GM12892 (cell line): ENCODE measurements at regions not wholly inside any gene's neighbourhood (a gene's known extent, or its start where the extent isn't known, plus 50 kb on each side); places are given as distances from the start of the nearest gene placed in this dataset.
"Not testable (repeated sequence)": the region's sequence is repeated elsewhere in the genome, so short reads cannot be mapped to it uniquely, and the experiment has no call there.

Experiments used
- DNase-seq: peaks from one replicate; pipeline ENCODE4 v3.0.0; 2011; ENCODE audit not compliant: insufficient read length
- FAIRE-seq: peaks from 2 replicates; lab custom pipeline; 2011; peaks lifted over from hg19 to GRCh38; lab: Jason Lieb, UNC
- POLR2A ChIP-seq: IDR thresholded peaks from 2 replicates; pipeline ENCODE4 v1.6.1; 2011; ENCODE audit warnings: low read depth, low read length, control low read depth
- POLR2AphosphoS5 ChIP-seq: IDR thresholded peaks from 2 replicates; pipeline ENCODE4 v1.6.1; 2011; ENCODE audit warnings: low read depth, low read length, control low read depth
- TAF1 ChIP-seq: IDR thresholded peaks from 2 replicates; pipeline ENCODE4 v1.6.1; 2011; ENCODE audit warnings: low read depth, mild to moderate bottlenecking, control low read depth, low read length, borderline replicate concordance

DNA sequence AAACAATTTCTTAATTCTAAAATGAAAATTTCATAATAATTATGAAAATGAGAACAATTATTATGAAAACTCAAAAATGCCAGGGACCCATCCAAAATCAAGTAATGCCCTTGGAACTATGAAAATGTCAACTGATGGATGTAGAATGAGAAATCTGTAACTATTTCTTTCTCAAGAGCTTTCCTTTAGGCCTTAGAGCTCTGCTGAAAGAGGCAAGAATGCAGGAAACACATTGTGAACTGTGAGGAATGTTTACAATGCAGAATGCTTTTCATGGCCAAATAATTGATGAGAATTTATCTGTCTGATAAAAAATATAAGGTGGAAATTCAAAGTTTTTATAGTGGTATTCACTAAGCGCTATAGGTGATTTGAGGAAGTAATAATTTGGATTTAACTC, 207.1 kb upstream of the PCDH18 start:
- FAIRE-seq: no peak
- TF ChIP-seq TAF1: no peak
- TF ChIP-seq POLR2A: no peak
- TF ChIP-seq POLR2AphosphoS5: no peak
- no peak for DNase-seq

DNA sequence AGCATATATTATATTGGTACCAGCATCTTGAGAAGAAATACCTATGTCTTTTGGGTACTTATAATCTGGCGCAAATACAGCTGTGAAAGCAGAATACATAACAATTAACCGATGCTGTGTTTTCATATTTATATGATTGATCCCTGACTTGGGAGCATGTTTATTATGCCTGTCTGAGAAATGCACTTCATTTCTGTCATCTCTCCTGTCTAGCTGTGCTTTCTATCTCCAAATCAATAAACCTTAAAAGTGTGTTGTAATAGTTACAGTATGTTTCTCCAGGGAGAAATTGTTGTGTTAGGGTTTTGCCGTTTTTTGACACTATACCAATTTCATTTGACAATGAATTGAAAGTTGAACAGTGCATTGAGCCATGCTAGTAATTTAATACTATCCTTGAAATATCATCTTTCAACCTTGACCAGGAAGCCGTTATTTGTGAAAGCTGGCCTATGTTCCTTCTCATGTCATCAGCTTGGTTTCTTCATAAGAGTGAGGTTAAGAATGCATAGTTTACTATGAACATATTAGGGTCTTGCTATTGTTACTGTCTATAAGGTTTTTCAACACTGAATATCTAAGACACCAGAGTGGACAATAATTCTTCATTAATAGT, 206.2 kb upstream of the PCDH18 start:
- no peak for DNase-seq
- TF ChIP-seq POLR2AphosphoS5 (no peak), POLR2A (no peak), TAF1 (no peak)
- FAIRE-seq: no peak

DNA sequence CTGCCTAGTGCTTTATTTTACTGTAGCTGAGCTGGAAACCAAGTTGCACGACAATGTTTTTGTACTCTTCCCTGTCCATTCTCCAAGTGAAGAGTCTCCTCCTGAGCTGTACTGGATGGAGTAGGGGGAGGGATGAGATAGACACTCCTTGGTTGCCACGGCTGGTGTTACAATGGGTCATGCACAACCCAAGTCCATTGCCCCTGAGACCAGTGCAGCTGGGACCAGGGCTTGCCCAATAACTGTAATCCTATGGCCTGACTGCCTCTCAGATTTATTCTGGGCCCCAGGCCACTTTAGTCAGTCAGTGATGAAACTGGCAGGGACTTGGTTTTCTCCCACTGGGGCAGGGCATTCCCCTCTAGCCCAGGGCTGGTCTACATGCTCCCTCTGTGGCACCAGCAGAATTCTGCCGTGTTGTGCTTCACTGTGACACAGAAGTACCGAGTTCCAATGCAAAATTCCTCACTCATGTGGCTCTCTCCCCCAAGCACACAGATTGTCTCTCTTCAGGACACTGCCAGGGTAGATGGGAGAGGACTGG, 203.3 kb upstream of the PCDH18 start:
- TF ChIP-seq POLR2AphosphoS5 (no peak), TAF1 (no peak)
- no peak for DNase-seq
- no peak for FAIRE-seq

DNA sequence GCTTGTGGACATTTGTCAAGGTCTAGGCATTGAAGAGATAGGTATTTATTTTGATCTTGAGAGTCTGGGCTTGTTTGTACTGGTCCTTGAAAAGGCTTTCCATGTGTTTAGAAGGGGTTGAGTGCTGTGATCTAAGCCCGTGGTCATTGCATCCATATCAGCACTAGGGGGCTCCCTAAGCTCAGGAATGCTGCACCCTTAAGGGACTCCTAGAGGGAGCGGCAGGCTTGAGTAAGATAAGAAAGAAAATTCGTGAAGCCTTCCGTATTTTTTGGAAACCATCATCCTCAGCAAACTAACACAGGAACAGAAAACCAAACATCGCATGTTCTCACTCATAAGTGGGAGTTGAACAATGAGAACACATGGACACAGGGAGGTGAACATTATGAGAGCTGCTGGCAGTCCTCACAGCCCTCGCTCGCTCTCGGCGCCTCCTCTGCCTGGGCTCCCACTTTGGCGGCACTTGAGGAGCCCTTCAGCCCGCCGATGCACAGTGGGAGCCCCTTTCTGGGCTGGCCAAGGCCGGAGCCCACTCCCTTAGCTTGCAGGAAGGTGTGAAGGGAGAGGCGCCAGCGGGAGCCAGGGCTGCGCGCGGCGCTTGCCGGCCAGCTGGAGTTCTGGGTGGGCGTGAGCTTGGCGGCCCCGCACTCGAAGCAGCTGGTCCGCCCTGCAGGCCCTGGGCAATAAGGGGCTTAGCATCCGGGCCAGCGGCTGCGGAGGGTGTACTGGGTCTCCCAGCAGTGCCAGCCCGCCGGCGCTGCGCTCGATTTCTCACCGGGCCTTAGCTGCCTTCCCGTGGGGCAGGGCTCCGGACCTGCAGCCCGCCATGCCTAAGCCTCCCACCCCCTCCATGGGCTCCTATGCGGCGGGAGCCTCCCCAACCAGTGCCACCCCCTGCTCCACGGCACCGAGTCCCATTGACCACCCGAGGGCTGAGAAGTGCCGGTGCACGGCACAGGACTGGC, 201.2 kb upstream of the PCDH18 start:
- FAIRE-seq: not testable (repeated sequence)
- DNase-seq: peak; percentile 2

DNA sequence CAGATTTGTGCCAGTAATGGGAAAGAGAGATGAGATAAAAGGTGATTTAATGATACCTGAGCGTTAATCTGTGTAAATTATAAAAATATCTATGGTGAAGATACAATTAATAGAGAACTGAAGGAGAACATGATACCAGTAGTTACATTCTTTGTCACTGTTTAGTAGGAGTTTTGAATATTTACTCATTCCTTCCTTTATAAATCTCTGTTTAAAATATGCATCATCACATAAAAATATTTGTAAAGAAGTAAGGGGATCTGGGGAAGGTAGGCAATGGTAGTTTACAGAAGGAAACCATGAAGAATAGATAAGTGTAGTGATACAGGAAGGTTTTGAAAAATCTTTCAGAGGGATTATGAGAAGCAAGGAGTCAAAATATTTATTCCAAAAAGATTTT, 190.6 kb upstream of the PCDH18 start:
- FAIRE-seq (no peak), DNase-seq (no peak)
- TF ChIP-seq TAF1: no peak
- TF ChIP-seq POLR2AphosphoS5: no peak
- no peak for TF ChIP-seq POLR2A

DNA sequence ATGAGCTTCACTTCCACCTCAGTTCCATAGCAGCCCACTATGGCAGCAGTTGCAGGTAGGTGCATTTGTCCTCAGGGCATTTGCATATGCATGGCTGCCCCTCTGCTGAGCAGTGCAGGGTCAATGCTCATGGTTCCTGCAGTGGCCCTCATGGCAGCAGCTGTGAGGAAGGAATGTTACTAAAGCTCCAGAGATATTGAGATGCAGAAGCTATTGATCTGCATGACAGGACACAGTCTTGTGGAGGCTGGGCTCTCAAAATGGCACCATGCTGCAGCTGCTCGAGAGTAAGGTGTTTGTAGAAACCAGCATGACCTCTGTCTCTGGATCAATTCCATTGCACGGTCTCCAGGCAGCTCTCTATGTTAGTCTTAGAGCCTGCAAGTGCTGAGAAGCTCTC, 179.2 kb upstream of the PCDH18 start:
- TF ChIP-seq POLR2AphosphoS5 (no peak), TAF1 (no peak), POLR2A (no peak)
- FAIRE-seq: no peak
- no peak for DNase-seq

DNA sequence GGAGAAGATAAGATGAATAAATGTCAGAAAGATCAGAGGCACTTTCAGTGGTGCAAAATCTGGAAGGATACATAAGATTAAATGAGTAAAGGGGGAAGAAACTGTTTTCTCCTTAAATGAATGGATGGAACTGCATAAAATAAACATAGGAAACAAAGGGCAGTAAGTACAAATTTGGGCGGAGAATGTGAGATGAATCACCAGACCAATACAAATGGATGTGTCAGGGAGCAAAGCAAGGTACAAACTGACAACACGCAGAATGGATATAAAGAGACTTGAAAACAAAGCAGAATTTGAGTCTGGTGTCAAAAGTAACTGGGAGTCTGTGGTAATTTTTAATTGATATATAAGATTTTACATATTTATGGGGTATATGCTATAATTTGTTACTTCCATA, 175.3 kb upstream of the PCDH18 start:
- TF ChIP-seq POLR2AphosphoS5: no peak
- no peak for TF ChIP-seq POLR2A
- no peak for TF ChIP-seq TAF1
- no peak for FAIRE-seq
- no peak for DNase-seq

DNA sequence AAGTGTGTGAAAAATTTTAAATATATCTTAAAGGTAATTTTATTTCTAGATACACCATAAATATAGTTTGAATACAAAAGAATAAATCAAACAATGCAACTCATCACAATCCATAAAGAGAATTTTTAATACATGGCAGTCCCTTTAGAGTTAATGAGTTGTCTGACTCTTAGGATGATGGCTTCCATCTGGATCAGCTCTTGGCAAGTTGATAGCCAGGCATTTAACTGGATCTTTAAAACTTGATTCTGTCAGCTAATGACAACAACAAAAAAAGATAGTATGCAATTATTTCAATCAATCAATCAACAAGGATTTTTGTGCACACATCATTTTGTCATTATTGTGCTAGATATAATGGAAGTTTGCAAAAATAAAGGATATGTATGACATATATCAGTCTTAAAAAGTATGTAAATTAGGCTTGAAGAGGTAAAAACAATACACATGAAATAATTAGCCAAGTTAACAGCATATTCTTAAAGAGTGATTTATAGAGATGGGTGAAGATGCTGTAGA, 174.9 kb upstream of the PCDH18 start:
- DNase-seq (no peak), FAIRE-seq (no peak)
- no peak for TF ChIP-seq POLR2AphosphoS5
- TF ChIP-seq TAF1: no peak
- TF ChIP-seq POLR2A: no peak

DNA sequence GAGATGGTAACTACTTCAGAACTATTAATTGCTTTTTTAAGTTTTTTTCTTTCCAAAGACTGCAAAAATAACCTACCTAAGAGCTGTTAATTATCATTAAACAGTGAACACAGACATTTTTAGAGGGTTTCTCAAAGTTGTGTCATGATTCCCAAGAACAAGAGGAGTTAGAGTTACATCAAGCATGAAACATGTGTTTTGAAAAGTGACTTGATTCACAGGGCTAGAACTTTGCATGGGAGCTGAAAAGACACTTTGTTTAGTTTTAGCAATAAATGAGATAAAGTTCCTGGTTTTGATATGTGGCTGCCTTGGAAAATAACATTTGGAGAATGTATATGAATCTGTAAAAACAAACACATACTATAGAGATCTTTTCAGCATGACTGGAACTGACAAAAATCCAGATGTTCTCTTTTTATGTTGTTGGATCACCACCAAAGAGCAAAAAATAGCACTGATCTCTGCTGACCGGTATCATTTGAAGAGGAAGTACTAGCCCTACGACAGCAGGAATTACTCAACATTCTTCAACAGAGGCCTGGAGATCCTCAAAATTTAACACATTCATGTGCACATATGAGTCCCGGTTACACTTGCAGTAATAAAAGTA, 173.0 kb upstream of the PCDH18 start:
- no peak for FAIRE-seq
- DNase-seq: no peak
- TF ChIP-seq POLR2AphosphoS5 (no peak), TAF1 (no peak), POLR2A (no peak)

DNA sequence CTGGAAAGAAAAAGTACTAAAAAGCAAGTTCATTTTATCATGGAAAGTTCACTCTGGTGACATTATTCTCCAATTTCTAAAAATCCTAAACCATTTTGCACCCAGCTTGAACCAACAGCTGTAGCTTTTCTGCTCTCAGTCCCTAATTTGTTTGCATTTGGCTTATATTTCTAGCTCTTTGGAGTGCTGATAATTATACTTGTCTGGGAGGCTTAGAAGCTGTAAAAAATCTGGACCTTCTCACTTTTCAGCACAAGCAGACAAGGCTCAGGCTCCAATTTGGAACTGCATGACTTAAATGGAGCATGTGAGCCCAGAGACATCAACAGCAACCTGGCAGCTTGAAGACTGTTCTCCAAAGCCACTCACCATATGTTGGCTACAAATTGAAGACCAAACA, 170.9 kb upstream of the PCDH18 start:
- TF ChIP-seq POLR2A: no peak
- no peak for TF ChIP-seq POLR2AphosphoS5
- TF ChIP-seq TAF1: no peak
- FAIRE-seq: no peak
- DNase-seq: no peak

DNA sequence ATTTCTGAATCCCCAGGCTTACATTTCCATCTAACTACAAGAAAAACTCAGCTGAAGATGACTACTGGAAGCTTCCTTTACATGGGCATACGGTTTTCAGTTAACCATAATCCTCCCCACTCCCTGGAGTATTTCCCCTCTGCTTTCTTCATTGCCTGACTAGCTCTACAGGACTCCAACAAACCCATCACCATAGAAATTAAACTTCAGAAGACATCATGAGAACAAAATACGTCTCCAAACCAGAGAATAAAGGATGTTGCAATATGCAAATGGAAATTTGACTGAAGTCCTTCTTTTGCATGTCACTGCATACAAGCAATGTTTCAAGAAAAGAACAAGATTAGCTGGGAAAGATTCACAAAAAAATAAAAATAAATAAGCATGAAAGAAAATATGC, 170.2 kb upstream of the PCDH18 start:
- FAIRE-seq (no peak), DNase-seq (no peak)
- TF ChIP-seq TAF1: no peak
- TF ChIP-seq POLR2AphosphoS5: no peak
- TF ChIP-seq POLR2A: no peak
